H1 (cell line): ENCODE measurements at regions not wholly inside any gene's neighbourhood (a gene's known extent, or its start where the extent isn't known, plus 50 kb on each side); places are given as distances from the start of the nearest gene placed in this dataset.

Experiments
- CTCF ChIA-PET: fragments of 300-600 bp; sonication (Branson Sonifier 250); formaldehyde crosslinking; loops from one replicate; lab custom pipeline; 2021; ENCODE audit not compliant: partially characterized antibody; lab: Charles Lee
- POLR2A ChIA-PET: fragments of 300-600 bp; sonication (Branson Sonifier 250); formaldehyde crosslinking; loops from one replicate; lab custom pipeline; 2021; ENCODE audit warnings: inconsistent platforms; ENCODE audit not compliant: partially characterized antibody; lab: Charles Lee
- DNase-seq, 2 experiments: peaks; one replicate each; pipeline versions ENCODE4 v3.0.0 to v3.0.0-alpha.2; 2010 to 2022; ENCODE audit warnings: low spot score in 2 of 2, low read depth in 1 of 2, mixed read lengths in 1 of 2
- FAIRE-seq: peaks from 2 replicates; lab custom pipeline; 2011; peaks lifted over from hg19 to GRCh38; lab: Jason Lieb, UNC
- H2AFZ ChIP-seq: 2 replicates; pipeline ENCODE4 v1.8.1; 2012; ENCODE audit warnings: low read length, inconsistent platforms
- H2AK5ac ChIP-seq: 2 replicates; pipeline ENCODE4 v1.6.1; 2013; ENCODE audit warnings: low read depth, low read length
- H2BK120ac ChIP-seq: replicated peaks from 2 replicates; pipeline ENCODE3; 2013; ENCODE audit warnings: low read depth, low read length, inconsistent platforms
- H2BK12ac ChIP-seq: 2 replicates; pipeline ENCODE4 v1.6.1; 2013; ENCODE audit warnings: low read depth, low read length
- H2BK15ac ChIP-seq: 2 replicates; pipeline ENCODE4 v1.6.1; 2013; ENCODE audit warnings: low read length
- H2BK20ac ChIP-seq: 2 replicates; pipeline ENCODE4 v1.6.1; 2013; ENCODE audit warnings: low read length
- H2BK5ac ChIP-seq: 2 replicates; pipeline ENCODE4 v1.6.1; 2013; ENCODE audit warnings: low read depth, low read length
- H3K14ac ChIP-seq: 2 replicates; pipeline ENCODE4 v1.6.1; 2013; ENCODE audit warnings: inconsistent platforms; ENCODE audit not compliant: insufficient read length
- H3K18ac ChIP-seq: 2 replicates; pipeline ENCODE4 v1.6.1; 2013; ENCODE audit warnings: low read length; ENCODE audit errors: extremely low read depth
- H3K23ac ChIP-seq: 2 replicates; pipeline ENCODE4 v1.6.1; 2013; ENCODE audit warnings: inconsistent platforms; ENCODE audit not compliant: insufficient read length
- H3K23me2 ChIP-seq: 2 replicates; pipeline ENCODE4 v1.6.1; 2013; ENCODE audit warnings: low read depth, low read length
- H3K27ac ChIP-seq: 2 replicates; pipeline ENCODE4 v1.6.1; 2011; ENCODE audit warnings: low read depth, low read length, inconsistent platforms
- H3K27me3 ChIP-seq, 4 experiments: replicated peaks in 1 of 4; 1 replicate in 1 of 4; 2 replicates in 3 of 4; pipeline versions ENCODE4 v1.6.1 to v1.8.1; 2011 to 2013; ENCODE audit warnings: low read length in 3 of 4, mild to moderate bottlenecking in 3 of 4, inconsistent platforms in 2 of 4, mixed read lengths in 2 of 4, moderate library complexity in 1 of 4; ENCODE audit not compliant: control insufficient read depth in 3 of 4, insufficient read depth in 3 of 4; ENCODE audit errors: extremely low read depth in 1 of 4
- H3K36me3 ChIP-seq, 4 experiments: 2 replicates each; pipeline versions ENCODE4 v1.6.1 to v1.8.1; 2011 to 2013; ENCODE audit warnings: mild to moderate bottlenecking in 4 of 4, low read length in 3 of 4, moderate library complexity in 2 of 4, control low read depth in 1 of 4, inconsistent platforms in 1 of 4; ENCODE audit not compliant: insufficient read depth in 4 of 4, control insufficient read depth in 2 of 4
- H3K4ac ChIP-seq: replicated peaks from 2 replicates; pipeline ENCODE3; 2013; ENCODE audit warnings: low read length, low read depth, mixed read lengths, inconsistent platforms; ENCODE audit not compliant: insufficient read length
- H3K4me1 ChIP-seq, 4 experiments: replicated peaks in 1 of 4; 1 replicate in 1 of 4; 2 replicates in 3 of 4; pipeline versions ENCODE4 v1.6.1 to v1.8.1; 2011 to 2013; ENCODE audit warnings: low read length in 3 of 4, inconsistent platforms in 2 of 4, mixed read lengths in 1 of 4; ENCODE audit not compliant: insufficient read depth in 4 of 4, control insufficient read depth in 3 of 4
- H3K4me2 ChIP-seq, 2 experiments: 2 replicates each; pipeline versions ENCODE4 v1.6.1 to v1.8.1; 2011 to 2013; ENCODE audit warnings: low read depth in 2 of 2, low read length in 2 of 2, control low read depth in 1 of 2, inconsistent platforms in 1 of 2, mild to moderate bottlenecking in 1 of 2; ENCODE audit not compliant: insufficient read depth in 1 of 2
- H3K4me3 ChIP-seq, 4 experiments: fragments of 200-600, 300-600 bp in 1 of 4; sonication (generic), shearing (Covaris generic), sonication (Bioruptor Twin) in 1 of 4; 2 replicates each; pipeline versions ENCODE4 v1.5.1 to v1.8.1; 2011 to 2016; ENCODE audit warnings: low read length in 4 of 4, low read depth in 3 of 4, control low read depth in 2 of 4, inconsistent platforms in 2 of 4, mild to moderate bottlenecking in 2 of 4, mixed read lengths in 1 of 4, moderate library complexity in 1 of 4; ENCODE audit not compliant: insufficient read depth in 2 of 4; ENCODE audit errors: extremely low read depth in 1 of 4
- H3K56ac ChIP-seq: replicated peaks from 2 replicates; pipeline ENCODE3; 2013; ENCODE audit warnings: low read depth, mild to moderate bottlenecking, mixed read lengths, low read length, inconsistent platforms; ENCODE audit not compliant: insufficient read length
- H3K79me1 ChIP-seq: 2 replicates; pipeline ENCODE4 v1.6.1; 2013; ENCODE audit warnings: low read depth, low read length, control low read depth
- H3K79me2 ChIP-seq, 2 experiments: 2 replicates each; pipeline versions ENCODE4 v1.6.1 to v1.8.1; 2012 to 2013; ENCODE audit warnings: low read length in 2 of 2, mild to moderate bottlenecking in 2 of 2, inconsistent platforms in 1 of 2; ENCODE audit not compliant: insufficient read depth in 2 of 2, control insufficient read depth in 1 of 2
- H3K9ac ChIP-seq, 4 experiments: replicated peaks in 1 of 4; 1 replicate in 1 of 4; 2 replicates in 3 of 4; pipeline versions ENCODE4 v1.6.1 to v1.8.1; 2011 to 2013; ENCODE audit warnings: low read depth in 3 of 4, low read length in 3 of 4, control low read depth in 2 of 4, mild to moderate bottlenecking in 2 of 4, moderate library complexity in 2 of 4, inconsistent platforms in 1 of 4; ENCODE audit errors: extremely low read depth in 1 of 4
- H3K9me3 ChIP-seq, 2 experiments: 2 replicates each; pipeline versions ENCODE4 v1.6.1 to v1.8.1; 2012 to 2013; ENCODE audit warnings: mild to moderate bottlenecking in 2 of 2, moderate library complexity in 2 of 2, control low read depth in 1 of 2, inconsistent platforms in 1 of 2, low read depth in 1 of 2, low read length in 1 of 2, mixed read lengths in 1 of 2; ENCODE audit not compliant: insufficient read depth in 2 of 2
- H4K20me1 ChIP-seq, 2 experiments: replicated peaks in 1 of 2; 2 replicates each; pipeline versions ENCODE3 to v1.8.1; 2011 to 2013; ENCODE audit warnings: inconsistent platforms in 2 of 2, low read length in 2 of 2, mild to moderate bottlenecking in 1 of 2; ENCODE audit not compliant: insufficient read depth in 2 of 2, control insufficient read depth in 1 of 2
- H4K5ac ChIP-seq: 2 replicates; pipeline ENCODE4 v1.6.1; 2013; ENCODE audit warnings: low read length, low read depth, mixed read lengths, inconsistent platforms; ENCODE audit not compliant: insufficient read length
- H4K8ac ChIP-seq: 2 replicates; pipeline ENCODE4 v1.8.0; 2013; ENCODE audit warnings: mild to moderate bottlenecking, moderate library complexity, low read length, inconsistent platforms; ENCODE audit not compliant: insufficient read depth; ENCODE audit errors: extremely low read depth
- H4K91ac ChIP-seq: replicated peaks from 2 replicates; pipeline ENCODE3; 2013; ENCODE audit warnings: low read length, mixed read lengths, inconsistent platforms; ENCODE audit not compliant: insufficient read length
- BACH1 ChIP-seq: IDR thresholded peaks from 2 replicates; pipeline ENCODE4 v1.6.1; 2012; ENCODE audit warnings: low read length, improper control_type of control experiment
- CEBPB ChIP-seq: IDR thresholded peaks from 2 replicates; pipeline ENCODE4 v1.6.1; 2012; ENCODE audit warnings: low read depth, low read length
- CHD2 ChIP-seq: IDR thresholded peaks from 2 replicates; pipeline ENCODE4 v1.6.1; 2012; ENCODE audit warnings: low read length, improper control_type of control experiment
- EZH2 ChIP-seq: fragments of 200-600 bp; sonication (generic); IDR thresholded peaks from 2 replicates; pipeline ENCODE4 v1.7.1; 2012; ENCODE audit warnings: low read depth, mild to moderate bottlenecking, moderate library complexity, low read length, inconsistent platforms; ENCODE audit not compliant: severe bottlenecking
- FOSL1 ChIP-seq: IDR thresholded peaks from 2 replicates; pipeline ENCODE4 v1.6.1; 2011; ENCODE audit warnings: mild to moderate bottlenecking, low read depth, low read length, moderate library complexity; ENCODE audit not compliant: insufficient read depth
- HDAC2 ChIP-seq, 2 experiments: fragments of 300-600 bp in 1 of 2; sonication (generic) in 1 of 2; IDR thresholded peaks; 2 replicates each; pipeline ENCODE4 v1.6.1; 2011 to 2012; ENCODE audit warnings: low read depth in 2 of 2, low read length in 2 of 2, mild to moderate bottlenecking in 2 of 2, moderate library complexity in 2 of 2, borderline replicate concordance in 1 of 2, inconsistent platforms in 1 of 2
- NRF1 ChIP-seq: IDR thresholded peaks from 2 replicates; pipeline ENCODE4 v1.6.1; 2011; ENCODE audit warnings: mild to moderate bottlenecking, low read depth, low read length, improper control_type of control experiment
- POLR2A ChIP-seq, 2 experiments: IDR thresholded peaks; 1 replicate in 1 of 2; 2 replicates in 1 of 2; pipeline ENCODE4 v1.6.1; 2011; ENCODE audit warnings: low read depth in 2 of 2, low read length in 2 of 2, mild to moderate bottlenecking in 2 of 2; ENCODE audit errors: control extremely low read depth in 1 of 2
- RAD21 ChIP-seq, 2 experiments: IDR thresholded peaks in 1 of 2; conservative IDR thresholded peaks in 1 of 2; 2 replicates each; pipeline ENCODE4 v1.6.1; 2011; ENCODE audit warnings: low read depth in 2 of 2, low read length in 2 of 2, improper control_type of control experiment in 1 of 2, inconsistent platforms in 1 of 2, mild to moderate bottlenecking in 1 of 2, moderate library complexity in 1 of 2
- SAP30 ChIP-seq: fragments of 300-600 bp; sonication (generic); IDR thresholded peaks from 2 replicates; pipeline ENCODE4 v1.7.1; 2012; ENCODE audit warnings: low read length, moderate library complexity, mild to moderate bottlenecking, inconsistent platforms; ENCODE audit not compliant: insufficient read depth, insufficient replicate concordance
- SIN3A ChIP-seq, 2 experiments: IDR thresholded peaks in 1 of 2; conservative IDR thresholded peaks in 1 of 2; 2 replicates each; pipeline ENCODE4 v1.6.1; 2011 to 2012; ENCODE audit warnings: low read length in 2 of 2, improper control_type of control experiment in 1 of 2, low read depth in 1 of 2, mild to moderate bottlenecking in 1 of 2
- SP1 ChIP-seq: IDR thresholded peaks from 2 replicates; pipeline ENCODE4 v1.6.1; 2011; ENCODE audit warnings: low read depth, low read length
- SP4 ChIP-seq: IDR thresholded peaks from 2 replicates; pipeline ENCODE4 v1.6.1; 2012; ENCODE audit warnings: low read length, inconsistent platforms
- TBP ChIP-seq: IDR thresholded peaks from 2 replicates; pipeline ENCODE4 v1.6.1; 2011; ENCODE audit warnings: low read depth, low read length, improper control_type of control experiment
- WGBS, 2 experiments: shearing (Covaris generic) in 1 of 2; methylation state at CpG; one replicate each; pipeline versions ENCODE4 v1.1.6 to v1.1.7; 2013 to 2015; ENCODE audit warnings: low lambda C conversion rate in 2 of 2, mixed read lengths in 2 of 2, inconsistent platforms in 1 of 2, low coverage in 1 of 2, missing lambda C conversion rate in 1 of 2; ENCODE audit not compliant: insufficient replicate concordance in 2 of 2, insufficient coverage in 1 of 2, insufficient read length in 1 of 2; ENCODE audit errors: extremely low coverage in 1 of 2, missing lambda C conversion rate in 1 of 2; 5-methylcytosine and 5-hydroxymethylcytosine counted together
- TF ChIP-seq, protein P1 (sequence below): IDR thresholded peaks from 2 replicates; pipeline ENCODE4 v1.6.1; 2011; ENCODE audit warnings: low read depth, mild to moderate bottlenecking, low read length; ENCODE audit not compliant: insufficient read depth

GRCh38 chr14:35925319-35925718 is 99.2 kb downstream of the BRMS1L start:
- H3K4me2 ChIP-seq, result no peak overlapping the region
- H2BK5ac ChIP-seq, result no peak overlapping the region
- H3K23me2 ChIP-seq, result no peaks in the 10 kb centered on the region
- no peak overlapping the region for H3K4ac ChIP-seq
- H3K27ac ChIP-seq, result no peak overlapping the region
- no peak overlapping the region for H3K18ac ChIP-seq
- H4K5ac ChIP-seq, result no peak overlapping the region
- FAIRE-seq (no peak), DNase-seq (no peak)
- no peak overlapping the region for H2AFZ ChIP-seq
- H3K79me2 ChIP-seq, result no peaks in the 10 kb centered on the region
- no peak overlapping the region for H3K9ac ChIP-seq
- ChIA-PET POLR2A (no interaction called here), CTCF (no interaction called here)
- H3K27me3 ChIP-seq, result no peaks in the 10 kb centered on the region
- no peak overlapping the region for H3K4me3 ChIP-seq
- H3K79me1 ChIP-seq, result no peaks in the 10 kb centered on the region
- H2BK12ac ChIP-seq, result no peak overlapping the region
- WGBS, 2 experiments, result 90% methylated on average over 3 of the region's 3 CpGs; no CpG with 5 or more reads in 1 of the 2 experiments
- H4K8ac ChIP-seq, result no peak overlapping the region
- H3K14ac ChIP-seq, result no peak overlapping the region
- H3K56ac ChIP-seq, result no peak overlapping the region
- H2BK15ac ChIP-seq, result no peak overlapping the region
- no peaks in the 10 kb centered on the region for H4K20me1 ChIP-seq
- H3K9me3 ChIP-seq, result no peaks in the 10 kb centered on the region
- H3K23ac ChIP-seq, result no peak overlapping the region
- H4K91ac ChIP-seq, result no peak overlapping the region
- no peak overlapping the region for H2AK5ac ChIP-seq
- no peak overlapping the region for H2BK20ac ChIP-seq
- no peaks in the 10 kb centered on the region for H3K4me1 ChIP-seq
- H2BK120ac ChIP-seq, result no peak overlapping the region
- H3K36me3 ChIP-seq, result no peaks in the 10 kb centered on the region
- no peak for TF ChIP-seq RAD21 (IDR thresholded peaks at IDR 0.05 in 1 of 2, conservative IDR thresholded peaks at IDR 0.05 in 1 of 2; ENCODE audit: low read depth in 2 of 2, low read length in 2 of 2)
- no peak for TF ChIP-seq SP4
- no peak for TF ChIP-seq NRF1
- no peak for TF ChIP-seq CHD2
- no peak for TF ChIP-seq BACH1
- TF ChIP-seq SP1, result no peak
- TF ChIP-seq EZH2, result no peak
- TF ChIP-seq SIN3A (conservative IDR thresholded peaks at IDR 0.05 in 1 of 2, IDR thresholded peaks at IDR 0.05 in 1 of 2; ENCODE audit: low read depth in 1 of 2, low read length in 2 of 2), result no peak
- no peak for TF ChIP-seq HDAC2 (IDR thresholded peaks at IDR 0.05; ENCODE audit: borderline replicate concordance in 1 of 2, low read depth in 2 of 2, low read length in 2 of 2)
- TF ChIP-seq SAP30, result no peak
- TF ChIP-seq CEBPB, result no peak
- no peak for TF ChIP-seq POLR2A (IDR thresholded peaks at IDR 0.05; ENCODE audit: control extremely low read depth in 1 of 2, low read depth in 2 of 2, low read length in 2 of 2)
- TF ChIP-seq FOSL1, result no peak
- no peak for TF ChIP-seq TBP
- TF ChIP-seq, protein P1, sequence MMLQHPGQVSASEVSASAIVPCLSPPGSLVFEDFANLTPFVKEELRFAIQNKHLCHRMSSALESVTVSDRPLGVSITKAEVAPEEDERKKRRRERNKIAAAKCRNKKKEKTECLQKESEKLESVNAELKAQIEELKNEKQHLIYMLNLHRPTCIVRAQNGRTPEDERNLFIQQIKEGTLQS, result no peak
